GM12891 (cell line): ENCODE measurements at regions not wholly inside any gene's neighbourhood (a gene's known extent, or its start where the extent isn't known, plus 50 kb on each side); places are given as distances from the start of the nearest gene placed in this dataset.

ENCODE experiments used
- POLR2A ChIP-seq: IDR thresholded peaks from 2 replicates; pipeline ENCODE4 v1.6.1; 2011; ENCODE audit warnings: low read depth, low read length, control low read depth
- POLR2AphosphoS5 ChIP-seq: IDR thresholded peaks from 2 replicates; pipeline ENCODE4 v1.6.1; 2011; ENCODE audit warnings: low read depth, low read length, control low read depth
- TAF1 ChIP-seq: IDR thresholded peaks from 2 replicates; pipeline ENCODE4 v1.6.1; 2011; ENCODE audit warnings: low read depth, low read length, control low read depth

DNA sequence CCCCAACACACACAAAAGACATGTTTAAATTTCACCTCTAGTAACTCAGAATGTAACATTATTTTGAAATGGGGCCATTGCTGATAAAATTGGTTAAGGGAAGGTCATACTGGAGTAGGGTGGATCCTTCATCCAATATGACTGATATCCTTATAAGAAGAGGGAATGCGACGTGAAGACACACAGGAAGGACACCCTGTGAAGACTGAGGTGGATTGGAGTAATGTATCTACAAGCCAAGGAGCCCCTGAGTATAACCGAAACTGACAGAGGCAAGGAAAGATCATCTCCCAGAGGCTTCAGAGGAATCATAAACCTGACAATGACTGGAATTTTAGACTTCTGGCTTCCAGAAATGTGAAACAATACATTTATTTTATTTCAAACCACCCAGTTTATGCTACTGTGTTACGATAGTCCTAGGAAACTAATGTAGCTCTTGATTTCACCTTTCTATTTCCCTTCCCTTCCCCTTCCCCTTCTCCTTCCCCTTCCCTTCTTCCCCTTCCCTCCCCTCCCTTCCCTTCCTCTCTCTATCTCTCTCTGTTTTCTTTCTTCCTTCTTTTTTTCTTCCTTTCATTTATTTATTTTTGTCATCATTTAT is 1775.4 kb downstream of the LRRC4C start:
- no peak for TF ChIP-seq POLR2A
- TF ChIP-seq POLR2AphosphoS5, result no peak
- TF ChIP-seq TAF1, result no peak
